Brain microvascular endothelial cell (primary cell): ENCODE measurements at regions not wholly inside any gene's neighbourhood (a gene's known extent, or its start where the extent isn't known, plus 50 kb on each side); places are given as distances from the start of the nearest gene placed in this dataset.

Experiments used
- DNase-seq: peaks from one replicate; pipeline ENCODE4 v3.0.0-alpha.2; 2020
- H3K27ac ChIP-seq: fragments of 250-450 bp; sonication (Bioruptor Pico); 2 replicates; pipeline ENCODE4 v1.5.1; 2020; ENCODE audit warnings: mild to moderate bottlenecking, moderate library complexity
- H3K27me3 ChIP-seq: fragments of 250-450 bp; sonication (Bioruptor Pico); replicated peaks from 2 replicates; pipeline ENCODE4 v1.5.1; 2020; ENCODE audit warnings: mild to moderate bottlenecking
- H3K36me3 ChIP-seq: fragments of 250-450 bp; sonication (Bioruptor Pico); replicated peaks from 2 replicates; pipeline ENCODE4 v1.5.1; 2020; ENCODE audit warnings: mild to moderate bottlenecking
- H3K4me3 ChIP-seq: 2 replicates; pipeline ENCODE4 v1.5.1; 2011; ENCODE audit warnings: low read depth, mild to moderate bottlenecking, control low read depth, low read length, moderate library complexity
- in situ Hi-C: cut with HindIII; loops from 2 replicates; pipeline ENCODE4 v1.10.0; 2017; ENCODE audit warnings: low sequenced_read_pairs, low pct_ligation_motif_present
- TF ChIP-seq, protein P1 (sequence below): IDR thresholded peaks from 2 replicates; pipeline ENCODE4 v1.5.1; 2011; ENCODE audit warnings: low read depth, mild to moderate bottlenecking, moderate library complexity, low read length, control low read depth, inconsistent platforms; ENCODE audit errors: missing control alignments

DNA sequence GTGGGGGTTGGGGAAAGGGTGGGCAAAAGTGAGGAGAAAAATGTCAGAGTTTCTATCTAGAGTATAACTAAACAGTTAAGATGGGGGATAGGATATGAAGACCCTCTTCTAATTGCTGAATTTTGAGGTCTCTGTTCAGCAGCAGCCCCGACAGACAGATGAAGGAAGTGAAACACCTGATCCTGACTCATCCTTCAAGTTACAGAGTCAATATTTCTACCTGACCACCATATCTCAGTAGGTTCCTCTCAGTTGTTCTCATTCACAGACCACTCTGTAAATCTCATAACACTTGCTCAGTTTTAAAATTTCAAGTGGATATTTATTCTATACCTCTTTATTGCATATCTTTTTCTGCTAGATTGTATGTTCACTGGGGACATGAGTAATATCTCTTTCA, 69.5 kb downstream of the CCDC54 start:
- DNase-seq: no peak
- TF ChIP-seq, protein P1, sequence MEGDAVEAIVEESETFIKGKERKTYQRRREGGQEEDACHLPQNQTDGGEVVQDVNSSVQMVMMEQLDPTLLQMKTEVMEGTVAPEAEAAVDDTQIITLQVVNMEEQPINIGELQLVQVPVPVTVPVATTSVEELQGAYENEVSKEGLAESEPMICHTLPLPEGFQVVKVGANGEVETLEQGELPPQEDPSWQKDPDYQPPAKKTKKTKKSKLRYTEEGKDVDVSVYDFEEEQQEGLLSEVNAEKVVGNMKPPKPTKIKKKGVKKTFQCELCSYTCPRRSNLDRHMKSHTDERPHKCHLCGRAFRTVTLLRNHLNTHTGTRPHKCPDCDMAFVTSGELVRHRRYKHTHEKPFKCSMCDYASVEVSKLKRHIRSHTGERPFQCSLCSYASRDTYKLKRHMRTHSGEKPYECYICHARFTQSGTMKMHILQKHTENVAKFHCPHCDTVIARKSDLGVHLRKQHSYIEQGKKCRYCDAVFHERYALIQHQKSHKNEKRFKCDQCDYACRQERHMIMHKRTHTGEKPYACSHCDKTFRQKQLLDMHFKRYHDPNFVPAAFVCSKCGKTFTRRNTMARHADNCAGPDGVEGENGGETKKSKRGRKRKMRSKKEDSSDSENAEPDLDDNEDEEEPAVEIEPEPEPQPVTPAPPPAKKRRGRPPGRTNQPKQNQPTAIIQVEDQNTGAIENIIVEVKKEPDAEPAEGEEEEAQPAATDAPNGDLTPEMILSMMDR: no peak
- no peaks in the 10 kb centered on the region for H3K27me3 ChIP-seq
- no peak overlapping the region for H3K4me3 ChIP-seq
- H3K27ac ChIP-seq: no peak overlapping the region
- H3K36me3 ChIP-seq: no peaks in the 10 kb centered on the region
- in situ Hi-C loops: no loop called here

DNA sequence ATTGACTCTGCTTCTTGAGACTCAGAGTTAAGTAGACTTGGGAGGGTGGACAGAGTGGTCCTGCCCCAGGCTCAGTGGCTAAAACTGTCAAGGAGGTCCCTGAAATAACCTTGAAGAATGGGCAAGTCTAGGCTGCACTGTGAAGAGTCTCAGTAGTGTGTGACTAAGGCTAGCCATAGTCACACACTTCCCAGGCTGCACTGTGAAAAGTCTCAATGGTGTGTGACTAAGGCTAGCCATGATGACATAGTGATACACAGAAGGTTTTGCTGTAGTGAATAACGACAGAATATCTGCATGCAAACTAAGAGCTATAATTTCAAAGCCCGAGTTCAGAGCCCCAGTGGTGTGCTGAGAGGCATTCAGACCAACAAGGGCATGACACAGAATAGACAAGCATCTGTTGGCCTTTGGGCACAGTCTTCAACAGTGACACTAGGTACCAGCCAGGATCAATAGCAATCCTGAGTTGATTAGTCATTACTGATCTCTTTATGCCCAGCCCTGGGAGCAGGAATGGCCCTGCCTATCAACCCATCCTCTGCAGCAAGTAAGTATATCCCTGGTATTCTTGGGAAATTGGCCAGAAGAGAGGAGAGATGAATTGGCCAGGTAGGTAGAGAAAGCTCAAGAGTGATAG, 72.4 kb upstream of the BBX start:
- H3K36me3 ChIP-seq: no peaks in the 10 kb centered on the region
- TF ChIP-seq, protein P1: no peak
- no peaks in the 10 kb centered on the region for H3K27me3 ChIP-seq
- DNase-seq: peak; percentile 29
- no peak overlapping the region for H3K27ac ChIP-seq
- H3K4me3 ChIP-seq: no peak overlapping the region
- in situ Hi-C loops: no loop called here

DNA sequence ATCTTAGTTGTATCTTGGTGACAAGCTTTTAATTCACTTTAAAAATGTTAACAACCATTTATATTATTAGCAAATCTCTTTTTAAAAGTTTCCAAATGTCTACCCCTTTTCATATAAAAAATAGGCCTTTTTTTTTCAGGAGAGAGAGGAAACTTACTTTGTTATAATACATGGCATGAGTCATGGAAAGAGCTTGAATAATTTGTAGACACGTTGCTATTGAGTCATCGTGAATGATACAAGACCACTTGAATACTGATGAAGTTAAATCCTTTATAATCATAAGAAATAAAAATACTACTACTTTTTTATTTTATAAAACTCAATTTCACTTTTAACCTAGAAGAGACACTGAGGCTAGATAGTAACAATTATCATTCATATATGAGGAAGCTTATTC, 70.3 kb upstream of the BBX start:
- DNase-seq: peak; percentile 9
- in situ Hi-C loops: no loop called here
- H3K36me3 ChIP-seq: no peaks in the 10 kb centered on the region
- no peak overlapping the region for H3K4me3 ChIP-seq
- H3K27ac ChIP-seq: no peak overlapping the region
- H3K27me3 ChIP-seq: no peaks in the 10 kb centered on the region
- TF ChIP-seq, protein P1: no peak

DNA sequence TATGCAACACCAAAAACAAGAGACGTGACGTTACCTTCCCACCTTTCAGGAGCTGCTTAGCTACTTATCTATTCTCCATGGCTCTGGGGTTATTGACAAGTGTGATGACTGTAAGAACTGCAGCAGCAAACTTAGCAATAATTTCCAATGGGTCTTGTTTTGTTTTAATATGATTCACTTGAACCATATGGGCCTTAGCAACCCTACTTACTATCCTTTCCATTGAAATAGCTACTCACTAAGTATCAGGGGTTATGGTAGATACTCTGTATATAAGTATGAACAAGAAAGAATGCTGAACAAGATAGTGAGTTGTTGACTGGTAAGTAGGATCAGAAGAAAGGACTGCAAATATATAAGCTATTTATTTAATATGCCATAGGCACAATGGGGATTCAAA, 69.3 kb upstream of the BBX start:
- in situ Hi-C loops: no loop called here
- H3K4me3 ChIP-seq: no peak overlapping the region
- no peak for DNase-seq
- H3K27me3 ChIP-seq: no peaks in the 10 kb centered on the region
- TF ChIP-seq, protein P1: no peak
- H3K36me3 ChIP-seq: no peaks in the 10 kb centered on the region
- H3K27ac ChIP-seq: no peak overlapping the region

DNA sequence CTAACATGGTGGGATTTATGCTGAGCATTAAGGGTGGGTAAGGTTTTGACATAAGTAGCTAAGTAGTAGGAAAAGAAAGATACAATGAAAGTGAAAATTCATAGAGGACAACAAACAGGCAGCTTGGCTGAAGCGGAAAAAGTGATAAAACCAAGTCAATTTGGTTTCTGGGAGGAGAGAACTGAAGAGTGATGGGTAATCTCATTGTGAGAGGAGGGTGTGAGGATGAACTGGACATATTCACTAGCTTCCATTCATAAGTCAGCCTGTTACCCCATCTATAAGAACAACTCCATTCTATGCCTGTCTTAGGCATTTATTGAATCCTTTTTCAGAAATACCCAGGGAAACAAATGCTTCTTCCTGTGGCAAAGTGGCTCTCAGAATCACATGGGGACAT, 67.1 kb upstream of the BBX start:
- in situ Hi-C loops: no loop called here
- TF ChIP-seq, protein P1: no peak
- H3K27ac ChIP-seq: no peak overlapping the region

DNA sequence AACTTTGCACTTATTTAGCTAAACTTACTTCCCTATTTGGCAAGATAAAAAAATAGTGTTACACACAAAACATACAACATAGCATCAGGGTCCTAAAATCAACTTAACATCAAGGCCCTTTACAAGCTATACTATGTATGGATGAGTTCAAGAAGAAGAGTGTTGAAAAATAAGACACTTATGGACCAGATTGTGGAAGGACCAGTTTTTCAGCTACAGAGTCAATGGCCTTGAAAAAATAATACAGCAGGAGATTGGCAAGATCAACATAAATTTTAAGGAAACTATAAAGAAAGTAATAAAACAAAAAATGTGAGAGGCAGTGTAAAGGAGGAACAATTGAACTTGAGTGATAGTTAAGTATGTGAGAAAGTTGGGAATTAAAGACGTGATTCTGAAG, 66.3 kb upstream of the BBX start:
- Histone ChIP-seq H3K27me3 (no peaks in the 10 kb centered on the region), H3K4me3 (no peak overlapping the region), H3K27ac (no peak overlapping the region), H3K36me3 (no peaks in the 10 kb centered on the region)
- TF ChIP-seq, protein P1: no peak
- DNase-seq: no peak
- in situ Hi-C loops: no loop called here

More for the DNA sequence above, 67.1 kb upstream of the BBX start:
- no peaks in the 10 kb centered on the region for H3K36me3 ChIP-seq
- no peaks in the 10 kb centered on the region for H3K27me3 ChIP-seq
- no peak for DNase-seq
- H3K4me3 ChIP-seq: no peak overlapping the region
